ENCODE measurements at regions not wholly inside any gene's neighbourhood (a gene's known extent, or its start where the extent isn't known, plus 50 kb on each side); places are given as distances from the start of the nearest gene placed in this dataset.

DNA sequence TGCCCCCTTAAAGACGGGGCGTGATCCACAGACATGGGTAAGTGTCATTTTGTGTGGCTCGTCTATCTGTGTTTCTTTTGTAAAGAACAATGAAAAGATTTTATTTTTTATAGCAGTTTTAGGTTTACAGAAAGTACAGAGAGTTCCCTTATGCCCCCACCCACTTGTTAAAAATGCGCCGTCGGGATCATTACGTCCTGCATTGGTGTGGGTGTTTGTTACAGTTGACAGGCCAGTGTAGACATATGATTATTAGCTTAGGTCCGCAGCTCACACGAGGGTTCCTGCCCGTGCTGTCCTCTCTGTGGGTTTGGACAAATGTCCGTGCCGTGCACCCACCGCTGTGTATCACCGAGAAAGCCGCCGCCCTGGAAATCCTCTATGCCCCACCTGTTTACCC lies 50.5 kb downstream of the RGS12 start:
- intact Hi-C loops (cut with micrococcal nuclease): no loop called here

- intact Hi-C loops (cut with micrococcal nuclease): no loop called here
These were observed 51.3 kb downstream of the RGS12 start for GRCh38 chr4:3344104-3344503.

DNA sequence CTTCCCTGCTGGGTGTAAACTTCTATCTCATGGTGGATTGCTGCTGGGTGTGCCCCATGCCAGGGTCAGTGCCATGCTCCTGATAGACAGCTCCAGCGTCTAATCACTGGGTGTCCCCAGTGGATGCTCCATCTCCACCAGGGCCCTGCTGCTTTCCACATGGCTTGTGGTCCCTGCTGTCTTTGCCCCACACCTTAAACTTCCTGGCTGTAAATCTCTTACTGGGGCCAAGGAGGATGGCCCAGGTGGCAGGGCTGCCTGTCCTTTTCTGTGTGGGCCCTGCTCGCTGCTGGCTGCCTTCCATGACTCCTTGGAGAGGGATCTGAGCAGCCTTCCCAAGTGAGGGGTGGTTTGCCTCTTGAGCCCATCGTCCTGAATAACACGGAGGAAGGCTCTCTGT lies 51.8 kb downstream of the RGS12 start:
- intact Hi-C loops (cut with micrococcal nuclease): no loop called here

- intact Hi-C loops (cut with micrococcal nuclease): no loop called here
These were observed 52.6 kb downstream of the RGS12 start for GRCh38 chr4:3345384-3345783.

DNA sequence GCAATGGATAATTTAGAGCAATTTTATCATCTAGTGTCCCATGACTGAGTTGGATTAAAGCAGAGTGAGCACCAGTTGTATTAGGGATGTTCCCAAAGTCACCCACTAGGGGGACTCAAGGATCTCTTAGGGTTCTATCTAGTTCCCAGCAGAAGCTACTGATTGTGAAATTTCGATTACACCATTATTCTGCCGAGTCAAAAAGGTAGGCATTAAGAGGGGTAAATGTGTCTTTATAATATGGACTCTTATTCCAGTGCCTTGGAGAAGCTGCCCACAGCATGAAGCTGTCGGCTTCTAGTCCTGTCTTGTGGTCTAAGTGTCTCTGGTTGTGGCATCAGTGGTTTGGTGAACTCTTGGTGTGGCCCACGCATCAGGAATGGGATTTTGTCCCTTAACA lies 53.3 kb downstream of the RGS12 start:
- intact Hi-C loops (cut with micrococcal nuclease): loop anchor here (1.0 kb wide), 5 partner anchors 97 to 596 kb away; no protein-coding TSS in a partner anchor

DNA sequence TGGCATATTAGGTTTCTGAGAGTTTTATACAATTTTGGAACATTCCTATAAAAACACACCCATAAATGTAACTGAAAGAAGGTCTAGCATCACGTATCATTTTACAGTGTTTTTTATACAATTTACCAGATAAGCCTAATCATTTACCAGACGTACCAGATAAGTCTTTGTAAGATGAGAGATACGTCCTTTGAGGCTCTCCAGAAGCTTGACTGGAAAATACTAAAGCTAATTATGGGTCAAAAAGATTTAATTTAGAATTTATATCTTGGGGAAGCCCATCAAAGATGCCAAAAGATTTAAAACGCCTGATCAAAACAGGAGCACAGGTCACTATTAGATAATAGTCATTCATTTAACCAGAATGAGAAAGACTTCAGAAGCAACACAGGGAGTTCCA lies 55.0 kb downstream of the RGS12 start:
- intact Hi-C loops (cut with micrococcal nuclease): no loop called here

DNA sequence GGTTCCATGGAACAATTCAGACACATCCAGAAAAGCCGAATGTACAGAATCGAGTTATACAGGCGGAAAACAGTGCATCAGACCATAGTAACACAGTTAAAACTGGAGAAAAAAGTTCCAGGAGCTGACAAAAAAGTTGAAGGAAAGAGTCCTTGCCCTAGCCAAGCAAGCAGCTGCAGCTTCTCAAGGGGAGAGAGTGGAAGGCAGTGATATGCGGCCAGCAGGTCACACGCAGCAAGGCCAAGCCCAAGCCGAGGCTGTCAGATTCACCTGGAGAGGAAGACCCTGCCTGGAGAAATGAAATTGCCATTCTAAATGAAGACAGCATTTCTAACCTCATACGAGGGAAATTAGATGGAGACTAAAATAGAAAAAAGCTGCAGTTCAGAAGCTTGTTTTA lies 55.8 kb downstream of the RGS12 start:
- intact Hi-C loops (cut with micrococcal nuclease): no loop called here

- intact Hi-C loops (cut with micrococcal nuclease): no loop called here
These were observed 56.3 kb downstream of the RGS12 start for GRCh38 chr4:3349116-3349515.

- intact Hi-C loops (cut with micrococcal nuclease): loop anchor here (2.0 kb wide), 1 partner anchor 17 kb away; no protein-coding TSS in a partner anchor
These were observed 59.2 kb downstream of the RGS12 start for GRCh38 chr4:3351997-3352396.

GRCh38 chr4:3352505-3352904 lies 59.7 kb downstream of the RGS12 start:
- intact Hi-C loops (cut with micrococcal nuclease): no loop called here

DNA sequence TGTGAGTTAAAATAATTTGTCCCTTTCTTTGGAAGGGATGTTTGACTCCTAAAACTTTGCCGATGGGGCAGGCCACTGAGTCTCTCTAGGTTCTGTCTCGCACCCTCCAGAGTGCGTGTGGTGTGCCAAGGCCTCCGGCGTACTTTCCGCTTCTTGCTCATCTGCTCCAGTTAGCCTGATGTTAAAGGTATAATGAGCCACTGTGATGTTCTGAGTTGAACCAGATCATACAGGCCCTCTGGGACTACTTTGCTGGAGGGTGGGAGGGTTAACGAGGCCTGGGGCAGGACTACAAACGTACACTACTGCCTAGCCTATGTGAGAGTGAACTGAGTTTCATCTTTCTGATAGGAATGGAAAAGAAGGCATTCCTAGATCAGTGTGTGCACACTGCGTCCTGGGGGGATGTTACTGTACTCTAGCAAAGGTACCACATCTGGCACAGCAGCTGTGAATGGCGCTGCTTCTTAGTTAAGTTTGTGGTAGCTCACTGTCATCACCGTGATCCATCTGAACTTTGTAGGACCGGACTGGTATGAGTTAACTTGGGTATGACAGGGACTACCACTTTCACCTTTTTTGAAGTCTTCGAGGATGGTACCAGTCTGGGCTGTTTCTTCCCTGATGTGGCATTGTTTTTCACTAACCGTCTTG lies 60.2 kb downstream of the RGS12 start:
- intact Hi-C loops (cut with micrococcal nuclease): no loop called here

DNA sequence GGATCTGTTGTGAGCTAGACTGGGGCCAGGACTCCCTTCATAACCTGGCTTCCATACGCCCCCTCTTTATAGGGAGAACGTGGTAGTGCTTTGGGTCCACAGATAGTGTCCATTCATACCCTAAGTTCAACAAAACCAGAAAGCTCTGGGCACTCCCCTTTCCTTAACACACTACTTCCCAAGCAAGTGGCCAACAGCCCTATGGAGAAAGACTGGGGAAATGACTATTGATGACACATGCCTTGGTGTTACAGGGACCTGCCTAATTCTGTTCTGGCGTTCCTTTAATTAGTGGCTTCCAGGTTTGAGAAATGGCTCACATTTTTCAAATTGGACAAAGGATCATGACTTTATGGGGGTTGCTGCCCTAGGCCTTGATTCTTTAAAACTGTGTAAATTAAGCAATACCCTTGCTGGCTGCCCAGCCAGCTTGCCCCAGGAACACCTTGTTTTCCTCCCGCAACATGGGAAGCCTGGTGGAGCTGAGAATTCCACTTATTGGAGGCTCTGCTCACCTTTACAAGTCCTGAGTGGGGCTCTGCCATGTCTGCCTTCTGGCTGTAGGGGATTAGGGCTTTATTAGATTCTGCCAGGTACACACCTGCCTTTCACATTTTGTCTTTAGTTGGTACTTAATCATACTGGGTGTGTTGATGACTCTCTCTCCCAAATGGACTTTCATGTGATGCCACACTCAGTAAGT lies 61.1 kb downstream of the RGS12 start:
- intact Hi-C loops (cut with micrococcal nuclease): no loop called here

DNA sequence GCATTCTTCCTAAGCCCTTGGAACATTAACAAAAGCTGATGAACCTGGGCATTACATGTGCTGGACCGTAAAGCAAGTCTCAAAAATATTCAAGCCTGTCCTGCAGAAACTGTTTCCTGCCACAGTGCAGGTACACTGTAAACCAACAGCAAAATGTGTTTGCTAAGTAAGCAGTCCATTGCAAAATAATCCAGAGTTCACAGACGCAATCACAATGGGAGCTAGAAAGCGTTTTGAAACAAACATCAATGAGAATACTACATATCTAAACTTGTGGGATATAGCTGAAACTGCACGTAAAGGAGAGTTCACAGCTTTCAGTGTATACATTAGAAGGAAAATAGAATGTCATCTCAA lies 61.6 kb downstream of the RGS12 start:
- intact Hi-C loops (cut with micrococcal nuclease): no loop called here

DNA sequence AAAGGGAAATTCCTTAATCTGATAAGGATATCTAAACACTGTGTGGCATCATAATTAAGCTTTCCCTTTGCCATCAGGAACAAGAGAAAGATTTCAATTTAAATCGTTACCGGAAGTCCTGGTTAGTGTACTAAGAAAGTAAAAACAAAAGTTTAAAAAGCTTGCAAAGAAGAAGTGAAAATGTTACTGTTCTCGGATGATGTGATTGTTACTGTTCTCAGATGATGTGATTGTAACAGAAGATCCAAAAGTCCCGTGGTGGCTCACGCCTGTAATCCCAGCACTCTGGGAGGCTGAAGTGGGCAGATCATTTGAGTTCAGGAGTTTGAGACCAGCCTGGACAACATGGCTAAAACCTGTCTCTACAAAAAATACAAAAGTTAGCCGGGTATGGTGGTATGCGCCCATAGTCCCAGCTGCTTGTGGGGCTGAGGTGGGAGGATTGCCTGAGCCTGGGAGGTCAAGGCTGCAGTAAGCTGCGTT lies 62.5 kb downstream of the RGS12 start:
- intact Hi-C loops (cut with micrococcal nuclease): no loop called here

- intact Hi-C loops (cut with micrococcal nuclease): no loop called here
These were observed 65.8 kb downstream of the RGS12 start for GRCh38 chr4:3358656-3359055.

GRCh38 chr4:3360777-3361176 lies 68.0 kb downstream of the RGS12 start:
- intact Hi-C loops (cut with micrococcal nuclease): no loop called here

- intact Hi-C loops (cut with micrococcal nuclease): no loop called here
These were observed 68.6 kb downstream of the RGS12 start for GRCh38 chr4:3361406-3361805.

GRCh38 chr4:3361896-3362295 lies 69.1 kb downstream of the RGS12 start:
- intact Hi-C loops (cut with micrococcal nuclease): no loop called here

DNA sequence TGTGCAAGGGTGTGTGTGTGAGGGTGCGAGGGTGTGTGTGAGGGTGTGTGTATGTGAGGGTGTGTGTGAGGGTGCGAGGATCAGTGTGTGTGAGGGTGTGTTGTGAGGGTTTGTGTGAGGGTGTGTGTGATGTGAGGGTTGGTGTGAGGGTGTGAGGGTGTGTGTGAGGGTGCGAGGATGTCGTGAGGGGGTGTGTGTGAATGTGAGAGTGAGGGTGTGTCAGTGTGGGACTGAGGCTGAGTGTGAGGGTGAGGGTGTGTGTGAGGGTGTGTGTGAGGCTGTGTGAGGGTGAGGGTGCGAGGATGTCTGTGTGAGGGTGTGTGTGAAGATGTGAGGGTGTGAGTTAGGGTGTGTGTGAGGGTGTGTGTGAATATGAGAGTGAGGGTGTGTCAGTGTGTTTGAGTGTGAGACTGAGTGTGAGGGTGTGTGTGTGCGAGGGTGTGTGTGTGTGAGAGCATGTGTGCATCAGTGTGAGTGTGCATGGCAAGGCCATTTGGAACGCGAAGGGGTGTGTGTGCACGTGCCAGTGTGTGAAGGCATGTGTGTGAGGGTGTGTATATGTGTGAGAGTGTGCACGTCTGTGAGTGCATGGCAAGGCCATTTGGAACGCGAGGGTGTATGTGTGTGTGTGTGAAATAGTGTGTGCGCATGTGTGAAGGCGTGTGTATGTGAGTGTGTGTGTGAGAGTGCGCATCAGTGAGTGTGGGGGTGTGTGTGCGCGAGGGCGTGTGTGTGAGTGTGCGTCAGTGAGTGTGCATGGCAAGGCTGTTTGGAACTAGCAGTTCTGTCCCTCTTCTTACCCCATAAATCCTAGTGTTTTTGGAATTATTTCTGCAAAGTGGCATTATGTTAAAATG lies 69.8 kb downstream of the RGS12 start:
- intact Hi-C loops (cut with micrococcal nuclease): no loop called here

DNA sequence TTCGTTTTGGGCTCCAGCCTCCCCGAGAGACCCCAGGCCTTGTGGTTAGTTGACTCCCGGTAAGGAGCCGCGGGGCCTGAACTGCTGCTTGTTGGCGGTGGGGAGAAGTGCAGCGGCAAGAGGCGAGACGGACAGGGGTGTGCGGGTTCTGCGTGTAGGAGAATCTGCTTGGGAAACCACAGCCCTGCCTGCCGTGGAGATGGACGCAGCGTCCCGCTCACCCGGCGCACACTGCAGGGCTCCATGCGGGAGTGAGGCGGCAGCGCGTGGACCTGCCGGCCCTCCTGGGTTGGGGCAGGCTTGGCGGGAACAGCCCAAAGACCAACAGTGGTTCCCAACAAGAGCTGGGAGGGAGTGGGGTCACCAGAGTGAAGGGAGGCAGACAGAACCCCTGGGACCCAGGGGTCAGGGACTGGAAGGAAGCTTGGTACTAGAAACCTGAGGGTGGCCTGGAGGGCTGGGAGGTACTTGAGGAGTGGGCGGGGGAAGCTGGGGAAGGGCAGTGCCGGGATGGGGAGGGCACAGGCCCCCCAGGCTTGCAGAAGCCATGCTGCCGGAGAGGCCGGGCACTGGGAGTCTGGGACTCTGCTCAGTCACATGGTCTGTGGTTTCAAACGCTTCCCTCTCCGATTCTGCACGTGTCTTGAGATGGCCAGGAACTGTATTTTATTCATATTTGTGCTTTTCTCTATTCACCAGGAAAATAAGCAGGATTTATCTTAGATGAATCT lies 70.8 kb downstream of the RGS12 start:
- intact Hi-C loops (cut with micrococcal nuclease): no loop called here

DNA sequence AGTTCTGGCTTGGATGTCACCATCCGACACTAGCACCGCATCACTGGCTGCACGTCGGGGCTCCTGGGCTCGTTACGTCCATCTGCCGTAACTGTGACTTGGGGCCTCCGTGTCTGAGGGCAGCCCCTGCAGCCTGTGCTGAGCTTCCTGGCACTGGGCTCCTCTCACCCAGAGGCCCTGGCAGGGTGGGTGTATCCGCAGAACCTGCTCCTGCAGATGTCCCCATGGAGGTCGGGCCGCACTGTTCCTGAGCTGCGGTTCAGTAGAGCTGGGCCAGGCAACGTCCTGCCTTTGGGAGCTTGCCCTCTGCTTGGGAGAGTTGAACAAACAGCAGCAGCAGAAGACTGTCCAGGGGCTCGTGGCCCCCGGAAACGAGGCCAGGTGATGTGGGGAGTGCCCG lies 71.4 kb downstream of the RGS12 start:
- intact Hi-C loops (cut with micrococcal nuclease): no loop called here

Data from T-helper 1 cell treated with Interleukin-12 subunit alpha and Interleukin-12 subunit beta and Interleukin-4 antibody, amounts not matched to agents 30 ng/mL and 1 ng/mL, for 36 hours (primary cell).